CD14-positive monocyte (primary cell): ENCODE measurements at regions not wholly inside any gene's neighbourhood (a gene's known extent, or its start where the extent isn't known, plus 50 kb on each side); places are given as distances from the start of the nearest gene placed in this dataset.

Experiments
- DNase-seq, 3 donors: peaks; one replicate each; pipeline ENCODE4 v3.0.0-alpha.2; 2011 to 2022
- H2AFZ ChIP-seq: 2 replicates; pipeline ENCODE4 v1.6.0; 2012; ENCODE audit warnings: mild to moderate bottlenecking, low read depth, low read length, inconsistent platforms; ENCODE audit not compliant: insufficient read depth, poor library complexity, severe bottlenecking
- H3K27ac ChIP-seq, 2 donors: 1 replicate in 1 of 2; 2 replicates in 1 of 2; pipeline ENCODE4 v1.5.1; 2012 to 2013; ENCODE audit warnings: low read length in 2 of 2, control low read depth in 1 of 2, inconsistent platforms in 1 of 2, low read depth in 1 of 2, mild to moderate bottlenecking in 1 of 2
- H3K27me3 ChIP-seq, 2 donors: one replicate each; pipeline versions ENCODE4 v1.6.0 to v1.6.1; 2011 to 2013; ENCODE audit warnings: low read length in 2 of 2; ENCODE audit not compliant: control insufficient read depth in 2 of 2, insufficient read depth in 2 of 2
- H3K36me3 ChIP-seq, 2 donors: replicated peaks in 1 of 2; 1 replicate in 1 of 2; 2 replicates in 1 of 2; pipeline versions ENCODE4 v1.5.1 to v1.6.1; 2012 to 2013; ENCODE audit warnings: low read length in 2 of 2, control low read depth in 1 of 2, inconsistent platforms in 1 of 2, mild to moderate bottlenecking in 1 of 2; ENCODE audit not compliant: insufficient read depth in 2 of 2, control insufficient read depth in 1 of 2
- H3K4me1 ChIP-seq, 2 donors: 1 replicate in 1 of 2; 2 replicates in 1 of 2; pipeline versions ENCODE4 v1.5.1 to v1.6.1; 2012 to 2013; ENCODE audit warnings: low read length in 2 of 2, control low read depth in 1 of 2, inconsistent platforms in 1 of 2, mild to moderate bottlenecking in 1 of 2, moderate library complexity in 1 of 2; ENCODE audit not compliant: insufficient read depth in 2 of 2, control insufficient read depth in 1 of 2
- H3K4me2 ChIP-seq: replicated peaks from 2 replicates; pipeline ENCODE3; 2012; ENCODE audit warnings: low read length, moderate library complexity, mild to moderate bottlenecking; ENCODE audit not compliant: poor library complexity, severe bottlenecking; ENCODE audit errors: extremely low read depth
- H3K4me3 ChIP-seq, 3 experiments: fragments of 200-600 bp in 1 of 3; sonication (generic) in 1 of 3; replicated peaks in 1 of 3; 1 replicate in 2 of 3; 2 replicates in 1 of 3; pipeline ENCODE4 v1.5.1; 2011 to 2013; ENCODE audit warnings: low read length in 3 of 3, mild to moderate bottlenecking in 3 of 3, control low read depth in 2 of 3, low read depth in 2 of 3, inconsistent platforms in 1 of 3, moderate library complexity in 1 of 3
- H3K79me2 ChIP-seq: 2 replicates; pipeline ENCODE4 v1.6.0; 2012; ENCODE audit warnings: mild to moderate bottlenecking, control low read depth, inconsistent platforms, low read length, moderate library complexity; ENCODE audit not compliant: insufficient read depth
- H3K9ac ChIP-seq: 2 replicates; pipeline ENCODE4 v1.6.0; 2017; ENCODE audit warnings: low read length, mild to moderate bottlenecking; ENCODE audit not compliant: insufficient read depth, poor library complexity, severe bottlenecking
- H3K9me3 ChIP-seq, 2 donors: replicated peaks in 1 of 2; 1 replicate in 1 of 2; 2 replicates in 1 of 2; pipeline versions ENCODE4 v1.5.1 to v1.6.1; 2012 to 2013; ENCODE audit warnings: low read length in 2 of 2, control low read depth in 1 of 2; ENCODE audit not compliant: control insufficient read depth in 1 of 2, insufficient read depth in 1 of 2
- H4K20me1 ChIP-seq: 2 replicates; pipeline ENCODE4 v1.6.0; 2012; ENCODE audit warnings: mild to moderate bottlenecking, low read length, control low read depth, moderate library complexity; ENCODE audit not compliant: insufficient read depth
- H3K27ac Mint-ChIP-seq, 7 donors: one replicate each; pipeline ENCODE4 v1.8.0; 2020; ENCODE audit warnings: mild to moderate bottlenecking in 7 of 7, mixed read lengths in 7 of 7, moderate library complexity in 6 of 7, inconsistent platforms in 2 of 7
- H3K27me3 Mint-ChIP-seq, 3 donors: one replicate each; pipeline ENCODE4 v1.8.0; 2021 to 2022; ENCODE audit warnings: low read depth in 3 of 3, mild to moderate bottlenecking in 3 of 3, mixed read lengths in 3 of 3, moderate library complexity in 3 of 3, inconsistent platforms in 1 of 3
- H3K36me3 Mint-ChIP-seq, 2 donors: one replicate each; pipeline ENCODE4 v1.8.0; 2020; ENCODE audit warnings: mixed read lengths in 2 of 2, inconsistent platforms in 1 of 2, mild to moderate bottlenecking in 1 of 2
- H3K4me1 Mint-ChIP-seq: one replicate; pipeline ENCODE4 v1.8.0; 2020; ENCODE audit warnings: mild to moderate bottlenecking, mixed read lengths
- H3K4me3 Mint-ChIP-seq, 2 donors: one replicate each; pipeline ENCODE4 v1.8.0; 2020; ENCODE audit warnings: mild to moderate bottlenecking in 2 of 2, mixed read lengths in 2 of 2, moderate library complexity in 1 of 2
- H3K9me3 Mint-ChIP-seq, 7 donors: one replicate each; pipeline ENCODE4 v1.8.0; 2020 to 2022; ENCODE audit warnings: mixed read lengths in 7 of 7, mild to moderate bottlenecking in 6 of 7, moderate library complexity in 6 of 7, inconsistent platforms in 2 of 7
- CTCF ChIP-seq: fragments of 200-600 bp; IDR thresholded peaks from one replicate; pipeline ENCODE4 v1.8.0; 2022; ENCODE audit warnings: antibody characterized with exemption, mild to moderate bottlenecking
- WGBS: methylation state at CpG from one replicate; pipeline ENCODE4 v1.1.5; 2013; ENCODE audit warnings: missing lambda C conversion rate; ENCODE audit not compliant: insufficient coverage; 5-methylcytosine and 5-hydroxymethylcytosine counted together
- intact Hi-C, 2 donors: fragments of 100-400 bp; cut with micrococcal nuclease; formaldehyde crosslinking; loops; one replicate each; pipeline versions ENCODE4 v1.15.0 to v1.15.1; 2023

- no peaks in the 10 kb centered on the region for H4K20me1 ChIP-seq
- H3K36me3 ChIP-seq = no peaks in the 10 kb centered on the region
- no peak overlapping the region for H2AFZ ChIP-seq
- H3K4me1 ChIP-seq = no peaks in the 10 kb centered on the region
- H3K27ac Mint-ChIP-seq = no peak overlapping the region
- WGBS = 91% methylated on average over 3 of the region's 10 CpGs
- no peaks in the 10 kb centered on the region for H3K79me2 ChIP-seq
- no peak overlapping the region for H3K27ac ChIP-seq
- no peak overlapping the region for H3K4me3 ChIP-seq
- H3K9ac ChIP-seq = no peak overlapping the region
- peaks cover 0 to under 1% (median 0%) of the 10 kb centered on the region in 3 donors for H3K27me3 Mint-ChIP-seq
- no peaks in the 10 kb centered on the region for H3K4me1 Mint-ChIP-seq
- H3K4me2 ChIP-seq = no peak overlapping the region
- TF ChIP-seq CTCF = no peak
- H3K4me3 Mint-ChIP-seq = no peak overlapping the region
- peaks cover 0 to 5% of the 10 kb centered on the region in 2 donors for H3K9me3 ChIP-seq
- intact Hi-C loops = no loop called here
- DNase-seq = no peak
- no peaks in the 10 kb centered on the region for H3K36me3 Mint-ChIP-seq
- H3K9me3 Mint-ChIP-seq = peaks cover 0 to 6% (median 4%) of the 10 kb centered on the region in 7 donors
- no peaks in the 10 kb centered on the region for H3K27me3 ChIP-seq
Measured at GRCh38 chr11:131311776-131312514, 58.5 kb upstream of the NTM start.
